CD14-positive monocyte (primary cell): ENCODE measurements at regions not wholly inside any gene's neighbourhood (a gene's known extent, or its start where the extent isn't known, plus 50 kb on each side); places are given as distances from the start of the nearest gene placed in this dataset.

Experiments
- DNase-seq, 3 donors: peaks; one replicate each; pipeline ENCODE4 v3.0.0-alpha.2; 2011 to 2022
- H2AFZ ChIP-seq: 2 replicates; pipeline ENCODE4 v1.6.0; 2012; ENCODE audit warnings: mild to moderate bottlenecking, low read depth, low read length, inconsistent platforms; ENCODE audit not compliant: insufficient read depth, poor library complexity, severe bottlenecking
- H3K27ac ChIP-seq, 2 donors: 1 replicate in 1 of 2; 2 replicates in 1 of 2; pipeline ENCODE4 v1.5.1; 2012 to 2013; ENCODE audit warnings: low read length in 2 of 2, control low read depth in 1 of 2, inconsistent platforms in 1 of 2, low read depth in 1 of 2, mild to moderate bottlenecking in 1 of 2
- H3K27me3 ChIP-seq, 2 donors: one replicate each; pipeline versions ENCODE4 v1.6.0 to v1.6.1; 2011 to 2013; ENCODE audit warnings: low read length in 2 of 2; ENCODE audit not compliant: control insufficient read depth in 2 of 2, insufficient read depth in 2 of 2
- H3K36me3 ChIP-seq, 2 donors: replicated peaks in 1 of 2; 1 replicate in 1 of 2; 2 replicates in 1 of 2; pipeline versions ENCODE4 v1.5.1 to v1.6.1; 2012 to 2013; ENCODE audit warnings: low read length in 2 of 2, control low read depth in 1 of 2, inconsistent platforms in 1 of 2, mild to moderate bottlenecking in 1 of 2; ENCODE audit not compliant: insufficient read depth in 2 of 2, control insufficient read depth in 1 of 2
- H3K4me1 ChIP-seq, 2 donors: 1 replicate in 1 of 2; 2 replicates in 1 of 2; pipeline versions ENCODE4 v1.5.1 to v1.6.1; 2012 to 2013; ENCODE audit warnings: low read length in 2 of 2, control low read depth in 1 of 2, inconsistent platforms in 1 of 2, mild to moderate bottlenecking in 1 of 2, moderate library complexity in 1 of 2; ENCODE audit not compliant: insufficient read depth in 2 of 2, control insufficient read depth in 1 of 2
- H3K4me2 ChIP-seq: replicated peaks from 2 replicates; pipeline ENCODE3; 2012; ENCODE audit warnings: low read length, moderate library complexity, mild to moderate bottlenecking; ENCODE audit not compliant: poor library complexity, severe bottlenecking; ENCODE audit errors: extremely low read depth
- H3K4me3 ChIP-seq, 3 experiments: fragments of 200-600 bp in 1 of 3; sonication (generic) in 1 of 3; replicated peaks in 1 of 3; 1 replicate in 2 of 3; 2 replicates in 1 of 3; pipeline ENCODE4 v1.5.1; 2011 to 2013; ENCODE audit warnings: low read length in 3 of 3, mild to moderate bottlenecking in 3 of 3, control low read depth in 2 of 3, low read depth in 2 of 3, inconsistent platforms in 1 of 3, moderate library complexity in 1 of 3
- H3K79me2 ChIP-seq: 2 replicates; pipeline ENCODE4 v1.6.0; 2012; ENCODE audit warnings: mild to moderate bottlenecking, control low read depth, inconsistent platforms, low read length, moderate library complexity; ENCODE audit not compliant: insufficient read depth
- H3K9ac ChIP-seq: 2 replicates; pipeline ENCODE4 v1.6.0; 2017; ENCODE audit warnings: low read length, mild to moderate bottlenecking; ENCODE audit not compliant: insufficient read depth, poor library complexity, severe bottlenecking
- H3K9me3 ChIP-seq, 2 donors: replicated peaks in 1 of 2; 1 replicate in 1 of 2; 2 replicates in 1 of 2; pipeline versions ENCODE4 v1.5.1 to v1.6.1; 2012 to 2013; ENCODE audit warnings: low read length in 2 of 2, control low read depth in 1 of 2; ENCODE audit not compliant: control insufficient read depth in 1 of 2, insufficient read depth in 1 of 2
- H4K20me1 ChIP-seq: 2 replicates; pipeline ENCODE4 v1.6.0; 2012; ENCODE audit warnings: mild to moderate bottlenecking, low read length, control low read depth, moderate library complexity; ENCODE audit not compliant: insufficient read depth
- H3K27ac Mint-ChIP-seq, 7 donors: one replicate each; pipeline ENCODE4 v1.8.0; 2020; ENCODE audit warnings: mild to moderate bottlenecking in 7 of 7, mixed read lengths in 7 of 7, moderate library complexity in 6 of 7, inconsistent platforms in 2 of 7
- H3K27me3 Mint-ChIP-seq, 3 donors: one replicate each; pipeline ENCODE4 v1.8.0; 2021 to 2022; ENCODE audit warnings: low read depth in 3 of 3, mild to moderate bottlenecking in 3 of 3, mixed read lengths in 3 of 3, moderate library complexity in 3 of 3, inconsistent platforms in 1 of 3
- H3K36me3 Mint-ChIP-seq, 2 donors: one replicate each; pipeline ENCODE4 v1.8.0; 2020; ENCODE audit warnings: mixed read lengths in 2 of 2, inconsistent platforms in 1 of 2, mild to moderate bottlenecking in 1 of 2
- H3K4me1 Mint-ChIP-seq: one replicate; pipeline ENCODE4 v1.8.0; 2020; ENCODE audit warnings: mild to moderate bottlenecking, mixed read lengths
- H3K4me3 Mint-ChIP-seq, 2 donors: one replicate each; pipeline ENCODE4 v1.8.0; 2020; ENCODE audit warnings: mild to moderate bottlenecking in 2 of 2, mixed read lengths in 2 of 2, moderate library complexity in 1 of 2
- H3K9me3 Mint-ChIP-seq, 7 donors: one replicate each; pipeline ENCODE4 v1.8.0; 2020 to 2022; ENCODE audit warnings: mixed read lengths in 7 of 7, mild to moderate bottlenecking in 6 of 7, moderate library complexity in 6 of 7, inconsistent platforms in 2 of 7
- WGBS: methylation state at CpG from one replicate; pipeline ENCODE4 v1.1.5; 2013; ENCODE audit warnings: missing lambda C conversion rate; ENCODE audit not compliant: insufficient coverage; 5-methylcytosine and 5-hydroxymethylcytosine counted together
- intact Hi-C, 2 donors: fragments of 100-400 bp; cut with micrococcal nuclease; formaldehyde crosslinking; loops; one replicate each; pipeline versions ENCODE4 v1.15.0 to v1.15.1; 2023
- TF ChIP-seq, protein P1 (sequence below): fragments of 200-600 bp; IDR thresholded peaks from one replicate; pipeline ENCODE4 v1.8.0; 2022; ENCODE audit warnings: antibody characterized with exemption, mild to moderate bottlenecking

DNA sequence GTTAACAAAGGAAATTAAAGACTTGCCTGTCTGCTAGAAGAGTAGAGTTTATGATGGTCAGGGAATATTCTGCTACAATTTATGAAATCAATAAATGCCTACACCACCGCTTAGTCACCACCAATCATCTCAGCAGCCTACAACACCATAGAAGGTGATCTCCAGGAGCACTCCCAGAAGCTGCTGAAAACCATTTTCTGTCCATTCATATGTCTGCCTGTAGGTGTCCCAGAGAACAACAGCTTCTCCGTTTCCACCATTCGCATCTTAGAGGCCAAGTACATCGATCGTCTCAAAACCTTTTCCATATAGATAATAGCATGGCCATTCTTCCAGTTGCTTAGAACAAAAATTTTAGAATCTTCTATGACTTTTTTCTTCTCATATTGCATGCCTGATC lies 303.4 kb downstream of the KCNC2 start:
- Histone ChIP-seq H3K4me1 (no peaks in the 10 kb centered on the region), H3K36me3 (no peaks in the 10 kb centered on the region), H2AFZ (no peak overlapping the region), H3K9me3 (no peaks in the 10 kb centered on the region), H3K4me3 (no peak overlapping the region), H3K27ac (no peak overlapping the region), H4K20me1 (no peaks in the 10 kb centered on the region), H3K27me3 (no peaks in the 10 kb centered on the region), H3K9ac (no peak overlapping the region), H3K79me2 (no peaks in the 10 kb centered on the region), H3K4me2 (no peak overlapping the region)
- 86% methylated on average over 4 of the region's 5 CpGs for WGBS
- no peaks in the 10 kb centered on the region for H3K36me3 Mint-ChIP-seq
- no peaks in the 10 kb centered on the region for H3K4me1 Mint-ChIP-seq
- DNase-seq = no peak
- no peak overlapping the region for H3K4me3 Mint-ChIP-seq
- TF ChIP-seq, protein P1, sequence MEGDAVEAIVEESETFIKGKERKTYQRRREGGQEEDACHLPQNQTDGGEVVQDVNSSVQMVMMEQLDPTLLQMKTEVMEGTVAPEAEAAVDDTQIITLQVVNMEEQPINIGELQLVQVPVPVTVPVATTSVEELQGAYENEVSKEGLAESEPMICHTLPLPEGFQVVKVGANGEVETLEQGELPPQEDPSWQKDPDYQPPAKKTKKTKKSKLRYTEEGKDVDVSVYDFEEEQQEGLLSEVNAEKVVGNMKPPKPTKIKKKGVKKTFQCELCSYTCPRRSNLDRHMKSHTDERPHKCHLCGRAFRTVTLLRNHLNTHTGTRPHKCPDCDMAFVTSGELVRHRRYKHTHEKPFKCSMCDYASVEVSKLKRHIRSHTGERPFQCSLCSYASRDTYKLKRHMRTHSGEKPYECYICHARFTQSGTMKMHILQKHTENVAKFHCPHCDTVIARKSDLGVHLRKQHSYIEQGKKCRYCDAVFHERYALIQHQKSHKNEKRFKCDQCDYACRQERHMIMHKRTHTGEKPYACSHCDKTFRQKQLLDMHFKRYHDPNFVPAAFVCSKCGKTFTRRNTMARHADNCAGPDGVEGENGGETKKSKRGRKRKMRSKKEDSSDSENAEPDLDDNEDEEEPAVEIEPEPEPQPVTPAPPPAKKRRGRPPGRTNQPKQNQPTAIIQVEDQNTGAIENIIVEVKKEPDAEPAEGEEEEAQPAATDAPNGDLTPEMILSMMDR = no peak
- peaks cover 0 to 2% (median 0%) of the 10 kb centered on the region in 7 donors for H3K9me3 Mint-ChIP-seq
- intact Hi-C loops = no loop called here
- no peaks in the 10 kb centered on the region for H3K27me3 Mint-ChIP-seq
- H3K27ac Mint-ChIP-seq = no peak overlapping the region

DNA sequence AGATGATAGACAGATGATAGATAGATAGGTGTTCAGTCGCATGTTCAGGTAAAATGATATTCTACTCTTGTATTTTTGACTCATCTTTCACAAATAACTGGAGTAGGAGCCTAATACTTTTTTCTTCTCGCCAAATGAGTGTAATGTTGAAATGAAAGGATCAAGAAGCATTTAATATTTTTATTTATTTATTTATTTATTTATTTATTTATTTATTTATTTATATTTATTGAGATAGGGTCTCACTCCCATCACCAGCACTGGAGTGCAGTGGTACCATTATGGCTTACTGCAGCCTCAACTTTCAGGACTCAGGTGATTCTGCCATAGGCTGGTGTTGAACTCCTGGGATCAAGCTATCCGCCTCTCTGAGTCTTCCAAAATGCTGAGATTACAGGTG lies 298.8 kb downstream of the KCNC2 start:
- intact Hi-C loops = no loop called here
- TF ChIP-seq, protein P1 = no peak
- no peak for DNase-seq
- Mint-ChIP-seq H3K4me3 (no peak overlapping the region), H3K9me3 (peaks cover 0 to 2% (median 0%) of the 10 kb centered on the region in 7 donors), H3K4me1 (no peaks in the 10 kb centered on the region), H3K27me3 (peaks cover 0 to 1% (median 0%) of the 10 kb centered on the region in 3 donors), H3K27ac (no peak overlapping the region), H3K36me3 (no peaks in the 10 kb centered on the region)
- Histone ChIP-seq H3K79me2 (no peaks in the 10 kb centered on the region), H3K4me3 (no peak overlapping the region), H3K9me3 (no peaks in the 10 kb centered on the region), H3K4me2 (no peak overlapping the region), H4K20me1 (no peaks in the 10 kb centered on the region), H3K27ac (no peak overlapping the region), H3K36me3 (no peaks in the 10 kb centered on the region), H3K27me3 (no peaks in the 10 kb centered on the region), H3K9ac (no peak overlapping the region), H2AFZ (no peak overlapping the region), H3K4me1 (no peaks in the 10 kb centered on the region)
- no CpG with 5 or more reads among the region's 3 CpGs for WGBS
